CD4-positive, alpha-beta T cell treated with Interleukin-21 for 1 hour (primary cell): ENCODE measurements at regions not wholly inside any gene's neighbourhood (a gene's known extent, or its start where the extent isn't known, plus 50 kb on each side); places are given as distances from the start of the nearest gene placed in this dataset.

ENCODE experiments used
- DNase-seq: peaks from one replicate; pipeline ENCODE4 v3.0.0-alpha.2; 2020

DNA sequence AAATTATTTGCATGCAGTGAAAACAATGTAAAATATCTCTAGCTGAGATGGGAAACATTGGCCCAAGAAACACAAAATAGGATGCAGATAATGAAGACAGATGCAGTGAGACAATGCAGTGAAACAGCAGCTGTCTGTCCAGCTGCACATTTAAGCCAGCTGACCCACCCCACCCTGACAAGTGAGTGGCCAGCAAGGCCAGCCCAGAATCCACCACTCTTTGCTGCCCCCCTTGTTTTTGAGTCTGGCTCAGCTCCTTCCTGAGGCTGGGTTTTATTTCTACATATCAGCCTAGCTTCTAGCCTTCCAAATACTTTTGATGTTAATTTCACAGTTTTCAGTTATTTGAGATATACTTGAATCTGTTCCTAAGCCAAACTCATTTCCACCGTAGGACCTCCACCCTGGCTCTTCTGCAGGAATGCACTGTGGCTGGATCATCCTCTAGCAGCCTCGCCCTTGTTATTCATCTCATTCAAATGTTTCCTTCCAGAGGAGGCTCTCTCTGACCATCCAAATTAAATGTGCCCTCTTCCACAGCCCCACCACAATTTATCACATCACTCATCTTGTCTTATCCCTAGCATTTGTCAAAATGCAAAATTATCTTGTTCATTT is 154.1 kb upstream of the POU2AF2 start:
- DNase-seq = no peak

DNA sequence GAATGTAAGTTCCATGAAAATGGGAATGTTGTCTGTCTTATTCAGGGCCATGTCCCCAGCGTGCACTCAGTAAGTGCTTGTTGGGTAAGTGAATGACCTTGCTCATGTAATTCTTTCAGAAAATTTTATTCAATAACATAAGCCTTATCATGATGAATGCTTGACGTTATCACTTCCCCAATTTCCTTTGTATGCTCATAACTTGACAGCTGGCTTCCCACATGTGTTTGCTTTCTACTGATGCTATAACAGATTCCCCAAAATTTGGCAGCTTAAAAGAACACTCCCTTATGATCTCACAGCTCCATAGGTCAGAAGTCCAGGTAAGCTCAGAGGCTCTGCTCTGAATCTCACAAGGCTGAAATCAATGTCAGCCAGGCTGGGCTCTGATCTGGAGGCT is 155.8 kb upstream of the POU2AF2 start:
- no peak for DNase-seq

DNA sequence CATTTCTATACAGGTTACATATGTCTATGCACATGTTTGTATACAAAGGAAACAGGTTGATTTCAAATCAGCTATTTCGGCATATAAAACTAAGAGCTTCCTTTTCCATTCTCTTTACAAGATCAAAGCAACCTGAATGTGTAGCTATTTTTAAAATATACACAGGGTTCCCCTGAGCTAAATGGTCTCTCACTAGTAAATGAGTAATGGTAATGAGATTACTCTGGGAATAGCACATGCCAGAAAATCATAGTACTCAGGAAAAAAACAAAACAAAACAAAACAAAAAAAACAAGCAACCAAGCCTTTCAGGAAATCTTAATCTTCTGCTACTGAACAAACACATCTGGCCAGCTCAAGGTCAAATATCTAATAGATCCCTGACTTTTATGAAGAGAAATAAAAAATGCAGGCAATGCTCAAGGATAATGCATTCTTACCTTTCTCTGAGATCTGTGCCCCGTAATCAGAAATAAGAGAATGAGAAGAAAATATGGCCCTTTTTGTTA is 156.6 kb upstream of the POU2AF2 start:
- DNase-seq = no peak

DNA sequence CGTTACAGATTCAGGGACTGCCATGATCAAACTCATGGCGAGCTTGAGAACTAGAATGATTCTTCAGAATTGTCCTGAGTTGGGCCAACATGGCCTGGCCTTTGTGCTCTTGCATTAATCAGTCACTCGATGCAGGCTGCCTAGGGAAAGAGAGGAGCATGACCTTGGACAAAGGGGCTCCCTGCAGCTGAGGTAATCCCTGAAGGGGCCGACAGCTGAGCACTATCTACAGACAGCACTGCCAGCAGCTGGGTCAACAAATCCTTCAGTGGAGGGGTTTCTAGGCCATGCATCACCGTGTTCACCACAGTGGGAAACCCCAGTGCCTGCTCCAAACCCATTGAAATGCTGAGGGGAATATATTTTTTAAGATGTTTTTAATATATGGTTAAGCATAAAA is 159.5 kb upstream of the POU2AF2 start:
- DNase-seq = no peak

DNA sequence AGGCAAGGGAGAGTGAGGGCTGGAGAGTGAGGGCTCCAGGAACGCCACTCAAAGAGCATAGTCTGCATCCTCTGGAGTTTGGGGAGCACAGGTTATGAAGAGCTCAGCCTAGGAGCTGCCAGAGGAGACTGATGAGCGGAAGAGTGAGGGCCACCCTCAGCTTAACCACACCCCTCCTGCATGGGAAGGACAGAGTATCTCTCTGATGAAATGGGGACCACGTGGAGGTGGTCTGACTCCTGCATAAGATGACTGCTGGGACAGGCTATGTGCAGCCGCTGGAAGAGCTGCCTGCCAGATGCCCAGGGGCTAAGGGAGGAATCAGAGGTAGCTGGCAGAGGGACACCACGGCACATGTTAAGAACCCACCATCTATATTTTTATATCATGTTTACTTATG is 162.9 kb upstream of the POU2AF2 start:
- DNase-seq = no peak

DNA sequence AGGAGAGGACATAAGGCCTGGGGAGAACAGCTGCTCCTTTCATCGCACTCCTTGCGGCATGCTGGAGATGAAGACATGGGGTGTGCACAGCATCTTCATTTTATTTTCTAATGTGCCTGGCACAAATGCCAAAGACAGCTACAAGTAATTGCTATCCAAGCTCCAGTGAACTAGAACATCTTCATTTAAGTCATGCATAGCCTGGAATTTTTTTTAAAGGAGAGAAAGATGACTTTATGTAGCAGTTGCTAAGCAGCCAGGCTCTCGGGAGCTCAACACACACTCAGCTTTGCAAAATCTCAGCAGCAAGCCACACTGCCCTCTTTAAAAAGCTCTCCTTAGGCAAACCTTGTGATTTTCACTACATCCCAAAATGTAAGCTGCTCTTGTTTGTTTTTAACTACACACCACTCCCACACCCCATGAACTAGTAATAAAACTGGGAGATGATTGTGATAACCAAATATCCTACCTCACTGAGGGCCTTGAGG is 164.5 kb upstream of the POU2AF2 start:
- DNase-seq = no peak

DNA sequence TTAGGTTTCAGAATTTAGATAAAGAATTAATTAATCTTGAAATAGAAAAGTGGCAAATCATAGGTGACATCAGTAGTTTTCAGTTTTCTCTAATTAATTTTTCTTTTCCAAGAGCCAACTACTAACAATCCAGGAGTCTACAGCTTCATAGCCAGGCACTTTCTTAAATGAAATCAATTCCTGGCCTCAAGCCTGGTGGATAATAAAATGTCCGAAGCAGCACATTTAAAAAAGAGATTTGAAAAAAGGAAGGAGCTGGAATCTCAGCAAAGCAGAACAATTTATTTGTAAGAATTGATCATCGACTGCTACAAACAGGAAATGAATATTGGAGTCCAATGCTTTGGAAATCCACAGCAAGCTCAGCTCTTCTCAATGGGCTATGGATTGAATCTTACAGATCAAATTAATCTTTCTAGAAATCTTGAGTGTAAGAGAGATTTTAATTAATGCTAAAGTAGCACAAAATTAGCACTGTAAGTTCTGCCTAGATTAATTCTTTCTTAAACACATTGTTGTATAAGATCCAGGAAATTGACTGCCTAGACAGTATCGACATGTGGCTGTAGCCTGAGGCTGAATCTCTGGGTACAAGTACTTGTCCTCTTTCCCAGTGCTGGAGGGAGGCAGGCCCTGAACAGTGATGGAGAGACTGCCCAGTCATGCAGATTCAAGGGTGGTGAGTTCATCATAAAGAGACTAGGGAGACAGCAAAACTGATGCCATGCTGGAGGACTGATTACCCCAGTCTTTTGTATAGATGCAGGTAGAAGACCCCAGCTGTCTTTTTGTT is 167.8 kb upstream of the POU2AF2 start:
- DNase-seq = no peak

DNA sequence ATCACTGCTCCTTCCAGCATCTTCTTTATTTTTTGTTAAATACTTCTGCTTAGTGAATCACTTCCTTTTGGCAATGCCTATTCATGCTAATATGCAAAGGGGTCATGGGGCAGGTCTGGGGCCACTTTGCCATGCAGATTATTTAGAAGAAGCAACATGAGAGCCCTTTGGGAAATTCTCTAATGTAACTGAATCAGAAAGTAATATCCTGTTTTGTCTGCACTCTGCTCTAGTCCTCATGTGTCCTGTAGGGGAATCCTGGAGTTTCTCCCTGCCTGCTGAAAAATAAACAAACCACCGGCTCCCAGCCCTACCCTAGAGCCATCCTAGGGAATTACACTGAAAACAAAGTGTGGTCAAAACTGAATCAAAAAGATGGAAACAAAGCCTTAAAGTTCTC is 176.5 kb upstream of the POU2AF2 start:
- no peak for DNase-seq

DNA sequence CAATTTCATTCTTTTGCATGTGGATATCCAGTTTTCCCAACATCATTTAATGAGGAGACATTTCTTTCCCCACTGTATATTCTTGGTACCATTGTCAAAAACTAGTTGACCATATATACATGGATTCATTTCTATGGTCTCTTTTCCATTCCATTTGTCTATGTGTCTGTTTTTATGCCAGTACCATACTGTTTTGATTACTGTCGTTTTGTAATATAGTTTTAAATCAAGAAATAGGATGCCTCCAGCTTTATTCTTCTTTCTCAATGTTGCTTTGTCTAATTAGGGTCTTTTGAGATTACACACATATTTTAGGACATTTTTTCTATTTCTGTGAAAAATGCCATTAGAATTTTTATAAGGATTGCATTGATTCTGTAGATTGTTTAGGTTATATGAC is 177.5 kb upstream of the POU2AF2 start:
- no peak for DNase-seq

DNA sequence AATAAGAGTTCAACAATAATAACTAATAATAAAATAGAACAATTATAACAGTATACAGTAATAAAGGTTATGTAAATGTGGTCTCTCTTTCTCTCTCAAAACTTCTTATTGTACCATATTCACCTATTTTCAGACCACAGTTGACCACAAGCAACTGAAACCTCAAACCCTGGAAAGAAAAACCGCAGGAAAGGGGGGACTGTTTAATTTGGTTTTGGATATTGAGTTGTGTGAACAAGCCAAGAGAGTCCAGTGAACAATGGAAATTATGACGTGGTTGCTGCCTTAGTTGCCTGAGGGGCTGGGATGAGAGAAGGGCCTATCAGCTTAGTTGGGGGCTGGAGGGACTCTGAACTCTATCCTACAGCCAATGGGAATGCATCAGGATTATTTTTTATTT is 178.7 kb upstream of the POU2AF2 start:
- no peak for DNase-seq

DNA sequence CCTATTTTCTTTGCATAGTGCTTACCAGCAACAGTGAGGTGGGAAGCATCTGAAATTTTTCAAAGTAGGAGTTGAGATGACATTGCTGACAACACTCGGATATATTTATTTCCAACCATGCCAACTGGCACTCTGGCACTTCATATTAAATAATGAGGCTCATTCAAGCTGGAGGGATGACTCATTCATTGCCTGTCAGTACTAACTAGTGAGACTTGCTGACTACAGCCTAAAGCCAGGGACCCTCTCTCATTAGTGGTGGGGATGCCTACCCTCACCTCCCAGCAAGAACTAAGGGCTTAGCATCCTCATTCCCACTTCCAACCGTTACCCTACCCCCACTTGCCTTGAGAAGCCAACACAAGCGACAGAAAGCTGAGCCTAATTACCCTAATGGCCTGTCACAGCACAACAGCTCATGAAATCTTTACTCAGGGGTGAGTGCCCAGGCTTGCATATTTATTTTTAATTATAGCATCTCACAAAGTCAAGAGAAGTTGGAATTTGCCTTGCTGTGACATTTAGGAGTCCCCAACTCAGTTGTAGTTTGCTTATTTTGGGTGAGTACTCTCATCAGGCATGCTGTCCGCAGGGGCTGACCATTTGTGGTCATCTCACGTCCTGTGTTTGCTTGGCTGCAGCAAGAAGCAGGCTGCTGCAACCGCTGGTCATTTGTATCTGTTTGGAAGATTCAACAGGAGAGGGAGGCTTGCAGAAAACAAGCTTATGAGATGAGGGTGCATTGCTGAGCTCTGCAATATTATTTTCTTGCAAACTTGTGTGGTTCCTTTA is 181.6 kb upstream of the POU2AF2 start:
- no peak for DNase-seq

DNA sequence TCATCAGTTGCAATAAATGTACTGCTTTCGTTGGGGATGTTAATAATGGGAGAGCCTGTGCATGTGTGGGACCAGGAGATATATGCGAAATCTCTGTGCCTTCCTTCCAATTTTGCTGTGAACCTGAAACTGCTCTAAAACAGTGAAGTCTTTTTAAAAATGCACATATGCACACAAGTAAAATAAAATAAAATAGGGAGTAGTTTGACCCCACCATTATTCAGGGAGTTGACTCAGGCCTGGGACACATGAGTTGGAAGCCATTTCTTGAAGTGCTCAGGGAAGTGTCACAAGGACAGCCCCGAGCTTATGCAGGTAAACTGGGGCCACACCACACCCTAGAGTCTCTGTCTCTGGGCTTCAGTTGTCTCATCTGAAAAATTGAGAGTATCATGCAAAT is 183.1 kb upstream of the POU2AF2 start:
- DNase-seq = no peak

DNA sequence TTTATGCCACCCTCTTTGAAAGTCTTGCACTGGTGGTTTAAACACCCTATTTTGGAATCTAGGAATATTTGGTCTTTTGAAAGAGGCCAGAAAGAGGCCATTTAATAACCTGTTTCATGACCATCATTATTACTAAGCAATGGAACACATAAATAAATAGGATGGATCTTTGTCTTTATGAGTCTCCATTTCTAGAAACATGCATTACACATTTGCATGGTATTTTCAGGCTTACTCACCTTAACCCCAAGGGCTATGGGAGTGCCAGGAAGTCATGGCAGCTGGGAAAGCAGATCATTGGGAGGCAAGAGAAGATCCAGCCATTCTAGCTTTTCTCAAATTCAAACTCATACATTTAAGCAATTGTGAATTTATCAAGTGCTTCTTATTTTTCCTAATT is 185.8 kb upstream of the POU2AF2 start:
- DNase-seq = no peak

DNA sequence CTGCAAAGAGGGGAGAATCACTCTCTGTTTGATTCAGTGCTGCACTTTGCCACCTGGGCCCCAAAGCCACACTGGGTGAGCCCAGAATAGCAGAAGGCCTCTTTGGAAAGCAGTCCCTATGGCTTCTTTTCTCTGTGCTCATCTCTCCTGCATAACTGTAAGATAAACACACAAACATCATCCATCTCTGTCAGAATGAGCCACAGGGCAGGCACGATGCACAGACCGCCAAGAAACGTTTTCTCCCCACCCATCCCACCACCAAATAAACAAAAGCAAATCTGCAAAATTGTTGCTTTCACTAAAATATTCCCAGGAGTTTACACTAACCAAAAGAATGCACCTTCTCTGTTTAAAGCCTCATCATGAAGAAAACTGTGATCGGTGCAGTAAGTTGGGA is 196.4 kb upstream of the POU2AF2 start:
- no peak for DNase-seq

DNA sequence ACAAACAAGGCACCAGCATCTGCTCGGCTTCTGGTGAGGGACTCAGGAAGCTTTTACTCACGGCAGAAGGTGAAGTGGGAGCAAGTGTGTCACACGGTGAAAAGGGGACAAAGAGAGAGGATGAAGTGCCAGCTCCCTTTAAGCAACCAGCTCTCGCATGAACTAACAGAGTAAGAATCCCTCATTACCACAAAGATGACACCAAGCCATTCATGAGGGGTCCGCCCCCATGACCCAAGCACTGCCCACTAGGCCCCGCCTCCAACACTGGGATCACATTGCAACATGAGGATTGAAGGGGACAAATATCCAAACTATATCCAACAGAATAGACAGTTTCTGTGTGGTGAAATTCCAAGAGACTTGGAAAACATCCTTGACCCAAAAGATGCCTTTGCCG is 198.2 kb upstream of the POU2AF2 start:
- no peak for DNase-seq

DNA sequence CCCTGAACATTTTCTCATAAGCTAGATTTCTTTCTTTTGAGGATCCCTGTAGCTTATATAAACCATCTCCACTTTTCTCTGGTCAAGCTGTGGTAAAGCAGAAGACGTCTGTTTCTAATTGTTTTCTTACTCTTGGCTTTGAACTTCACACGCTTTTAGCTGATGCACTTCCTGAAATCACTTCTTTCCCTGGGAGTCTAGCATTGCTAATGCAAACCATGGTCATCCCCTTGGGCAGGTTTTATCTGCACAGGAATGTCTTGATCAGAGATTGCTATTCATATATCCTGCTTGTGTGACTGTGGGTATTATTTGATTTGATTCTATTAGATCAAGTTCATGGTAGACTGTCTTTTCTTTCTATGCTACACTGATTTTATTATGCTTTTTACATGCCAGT is 199.2 kb upstream of the POU2AF2 start:
- DNase-seq = no peak

DNA sequence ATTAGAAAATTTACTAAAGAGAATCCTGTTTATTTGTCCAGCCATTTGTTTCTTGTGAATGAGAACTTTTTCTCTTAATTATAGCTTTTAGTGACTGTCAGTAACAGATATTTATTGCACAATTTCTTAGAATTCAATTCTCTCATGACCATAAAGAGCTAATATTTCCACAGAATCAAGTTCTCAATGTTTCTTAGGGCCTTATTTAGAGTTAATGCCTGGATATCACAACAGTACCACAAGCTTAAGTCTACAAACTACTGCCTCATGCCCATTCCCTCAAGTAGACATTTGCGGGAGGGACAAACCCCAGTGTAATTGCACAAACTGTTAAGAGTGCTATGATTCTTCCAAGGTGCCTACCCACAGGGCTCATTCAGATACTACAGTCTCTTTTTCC is 199.7 kb upstream of the POU2AF2 start:
- DNase-seq = no peak

DNA sequence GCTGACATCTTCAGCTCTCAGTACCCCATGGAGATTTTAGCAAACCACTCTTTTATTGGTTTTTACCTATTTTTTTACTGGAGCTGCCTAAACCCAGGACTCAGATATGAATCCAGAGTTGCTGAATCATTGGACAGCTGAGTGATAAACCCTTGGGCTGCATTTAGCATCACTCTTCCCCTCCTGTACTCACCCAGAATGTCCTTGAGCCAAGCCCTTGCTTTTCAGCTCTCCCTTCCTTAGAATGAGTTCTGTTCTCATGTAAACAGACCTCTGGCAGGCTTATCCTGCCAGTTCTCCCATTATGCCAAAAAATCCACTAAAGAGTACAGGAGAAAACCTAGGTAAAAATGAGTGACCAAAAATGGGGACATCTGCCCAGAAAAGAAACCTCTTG is 200.1 kb upstream of the POU2AF2 start:
- no peak for DNase-seq

DNA sequence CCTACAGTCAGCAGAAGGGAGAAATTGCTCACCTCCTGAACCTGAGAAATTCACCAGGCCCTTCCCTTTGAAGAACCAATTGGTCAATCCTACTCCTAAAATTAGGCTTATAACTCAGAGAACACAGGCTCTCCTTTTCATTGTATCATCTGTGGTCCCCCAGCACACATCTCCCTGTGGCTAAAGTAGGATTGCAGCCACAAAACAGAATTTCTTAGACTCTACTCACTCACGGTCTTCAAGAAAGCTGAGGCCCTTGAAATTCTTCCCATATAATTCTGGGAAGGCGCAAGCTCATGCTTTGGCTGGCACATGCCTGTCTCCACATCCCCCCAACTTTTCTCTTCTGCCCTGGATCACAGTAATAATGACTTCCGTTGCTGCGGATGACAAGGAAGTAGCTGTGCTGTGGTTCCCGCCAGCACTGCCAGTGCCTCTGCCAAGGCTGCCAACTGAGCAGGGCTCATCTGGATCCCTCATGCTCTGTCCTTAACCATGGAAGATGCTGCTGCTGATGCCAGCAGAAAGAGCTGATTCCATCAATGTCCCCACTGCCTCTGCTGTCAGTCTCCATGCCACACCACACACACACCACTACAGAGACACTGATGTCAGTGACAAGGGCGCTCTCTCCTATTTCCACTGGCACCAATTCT is 200.6 kb upstream of the POU2AF2 start:
- no peak for DNase-seq

DNA sequence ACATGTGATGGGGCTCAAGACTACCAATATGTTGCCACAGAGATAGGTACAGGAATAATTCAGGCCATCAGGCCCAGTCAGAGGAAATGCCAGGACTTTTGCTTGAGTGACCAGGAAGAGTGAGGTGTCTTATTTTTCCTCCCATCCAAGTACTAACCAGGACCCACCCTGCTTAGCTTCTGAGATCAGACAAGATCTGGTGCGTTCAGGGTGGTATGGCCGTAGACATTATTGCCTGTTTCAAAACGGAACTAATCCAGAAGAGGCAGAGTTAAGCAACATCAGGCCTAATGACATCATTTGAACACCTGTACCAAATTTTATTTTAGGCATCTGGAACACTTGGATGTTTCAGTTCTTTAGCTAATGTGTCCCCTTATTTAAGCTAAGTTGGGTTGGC is 205.5 kb upstream of the POU2AF2 start:
- DNase-seq = no peak

DNA sequence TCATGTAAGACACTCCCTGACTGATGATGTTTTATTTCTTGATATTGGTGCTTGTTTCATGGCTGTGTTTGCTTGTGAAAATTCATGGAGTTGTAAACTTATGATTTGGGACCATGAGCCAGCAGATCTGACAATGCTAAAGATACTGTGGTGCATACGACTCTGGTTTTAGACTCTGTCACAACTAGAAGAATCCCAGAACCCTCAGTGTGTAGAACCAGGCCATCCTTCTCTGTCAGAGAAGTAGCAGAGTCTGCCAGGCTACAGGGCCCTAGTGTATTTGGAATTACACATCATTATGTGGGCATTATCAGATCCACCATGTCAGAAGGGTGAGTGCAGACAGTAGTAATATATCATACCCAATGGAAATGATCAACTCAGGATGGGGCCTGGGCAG is 209.8 kb upstream of the POU2AF2 start:
- no peak for DNase-seq

DNA sequence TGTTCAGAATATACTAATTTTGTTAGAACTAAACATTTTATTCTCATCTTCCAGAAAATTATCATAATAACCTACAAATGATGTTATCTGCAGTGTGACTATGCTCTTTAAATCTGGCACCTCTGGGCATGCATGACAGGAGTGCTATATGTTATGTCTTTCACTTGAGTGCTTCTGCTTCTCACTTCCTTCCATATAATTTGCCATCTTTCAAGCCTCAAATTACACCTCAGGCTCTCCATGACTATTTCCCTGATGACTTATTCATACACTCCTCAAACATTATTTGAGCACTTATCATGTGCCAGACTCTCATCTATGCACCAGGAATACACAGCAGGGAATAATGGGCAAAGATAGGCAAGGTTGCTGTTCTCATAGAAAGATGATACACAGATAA is 219.3 kb upstream of the POU2AF2 start:
- no peak for DNase-seq

DNA sequence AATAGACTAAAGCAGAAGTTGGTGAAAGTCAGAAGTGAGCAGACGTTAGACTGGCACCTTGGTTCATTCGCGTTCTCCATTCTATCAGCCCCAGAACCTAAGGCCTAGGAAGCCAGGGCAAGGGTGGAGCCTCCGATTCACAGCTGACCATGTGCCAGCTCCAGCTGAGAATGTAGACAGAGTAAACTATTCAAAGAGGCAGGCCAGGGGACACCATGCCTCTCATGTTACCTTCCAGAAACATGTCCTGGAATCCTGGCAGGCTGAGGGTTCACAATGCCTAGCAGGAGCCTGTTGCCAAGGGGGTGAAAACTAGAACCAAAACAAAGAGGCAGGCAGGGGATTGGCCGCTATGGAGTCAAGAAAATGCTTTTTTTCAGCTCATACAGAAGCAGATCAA is 224.4 kb upstream of the POU2AF2 start:
- DNase-seq = no peak
